HG02970 (cell line): ENCODE measurements at regions not wholly inside any gene's neighbourhood (a gene's known extent, or its start where the extent isn't known, plus 50 kb on each side); places are given as distances from the start of the nearest gene placed in this dataset.

Source experiments
- ATAC-seq: cut with Tn5 transposase; IDR thresholded peaks from one replicate; pipeline ENCODE4 v1.9.1; 2021; ENCODE audit warnings: mild to moderate bottlenecking, moderate library complexity, moderate number of reproducible peaks; ENCODE audit not compliant: unreplicated experiment, low FRiP score

- no peak for ATAC-seq
Measured at GRCh38 chr18:10295751-10296150, 158.7 kb upstream of the APCDD1 start.

- ATAC-seq = no peak
Measured at GRCh38 chr18:10296491-10296890, 157.9 kb upstream of the APCDD1 start.

GRCh38 chr18:10297086-10297485, 157.3 kb upstream of the APCDD1 start:
- ATAC-seq = no peak

GRCh38 chr18:10298346-10298745, 156.1 kb upstream of the APCDD1 start:
- ATAC-seq = no peak

GRCh38 chr18:10299643-10300042, 154.8 kb upstream of the APCDD1 start:
- ATAC-seq = no peak

- no peak for ATAC-seq
Measured at GRCh38 chr18:10300739-10301138, 153.7 kb upstream of the APCDD1 start.

GRCh38 chr18:10301831-10302483, 152.5 kb upstream of the APCDD1 start:
- ATAC-seq = no peak

GRCh38 chr18:10303171-10303570, 151.3 kb upstream of the APCDD1 start:
- no peak for ATAC-seq

- no peak for ATAC-seq
Measured at GRCh38 chr18:10304853-10305252, 149.6 kb upstream of the APCDD1 start.

- no peak for ATAC-seq
Measured at GRCh38 chr18:10306779-10307178, 147.7 kb upstream of the APCDD1 start.

GRCh38 chr18:10308154-10308553, 146.3 kb upstream of the APCDD1 start:
- ATAC-seq = no peak

GRCh38 chr18:10310626-10311025, 143.8 kb upstream of the APCDD1 start:
- no peak for ATAC-seq

GRCh38 chr18:10312326-10313015, 142.0 kb upstream of the APCDD1 start:
- no peak for ATAC-seq

GRCh38 chr18:10313016-10313342, 141.5 kb upstream of the APCDD1 start:
- no peak for ATAC-seq

GRCh38 chr18:10314066-10314465, 140.4 kb upstream of the APCDD1 start:
- ATAC-seq = no peak

GRCh38 chr18:10315522-10315921, 138.9 kb upstream of the APCDD1 start:
- ATAC-seq = no peak

GRCh38 chr18:10316778-10317177, 137.7 kb upstream of the APCDD1 start:
- no peak for ATAC-seq

- ATAC-seq = no peak
Measured at GRCh38 chr18:10317864-10318690, 136.4 kb upstream of the APCDD1 start.

- ATAC-seq = no peak
Measured at GRCh38 chr18:10318691-10318970, 135.8 kb upstream of the APCDD1 start.

- ATAC-seq = no peak
Measured at GRCh38 chr18:10319026-10319425, 135.4 kb upstream of the APCDD1 start.

- no peak for ATAC-seq
Measured at GRCh38 chr18:10319914-10320600, 134.4 kb upstream of the APCDD1 start.
